ENCODE measurements at regions not wholly inside any gene's neighbourhood (a gene's known extent, or its start where the extent isn't known, plus 50 kb on each side); places are given as distances from the start of the nearest gene placed in this dataset.

GRCh38 chr7:138258197-138258559, 181.9 kb downstream of the AKR1D1 start:
- no peak for DNase-seq

- DNase-seq = no peak
These were observed 183.4 kb downstream of the AKR1D1 start for GRCh38 chr7:138259675-138260074.

- no peak for DNase-seq
These were observed 191.7 kb downstream of the AKR1D1 start for GRCh38 chr7:138267934-138268333.

GRCh38 chr7:138276891-138277290, 183.2 kb upstream of the TRIM24 start:
- DNase-seq = no peak

- no peak for DNase-seq
These were observed 181.5 kb upstream of the TRIM24 start for GRCh38 chr7:138278601-138279000.

GRCh38 chr7:138282997-138283396, 177.1 kb upstream of the TRIM24 start:
- no peak for DNase-seq

- no peak for DNase-seq
These were observed 174.9 kb upstream of the TRIM24 start for GRCh38 chr7:138285129-138285528.

- DNase-seq = no peak
These were observed 173.2 kb upstream of the TRIM24 start for GRCh38 chr7:138286846-138287245.

GRCh38 chr7:138287549-138287948, 172.5 kb upstream of the TRIM24 start:
- no peak for DNase-seq

- DNase-seq = no peak
These were observed 171.0 kb upstream of the TRIM24 start for GRCh38 chr7:138289082-138289481.

GRCh38 chr7:138289864-138290263, 170.2 kb upstream of the TRIM24 start:
- no peak for DNase-seq

- no peak for DNase-seq
These were observed 167.1 kb upstream of the TRIM24 start for GRCh38 chr7:138292951-138293350.

- DNase-seq = no peak
These were observed 164.9 kb upstream of the TRIM24 start for GRCh38 chr7:138295049-138295637.

- no peak for DNase-seq
These were observed 162.5 kb upstream of the TRIM24 start for GRCh38 chr7:138297526-138297925.

GRCh38 chr7:138299066-138299465, 161.0 kb upstream of the TRIM24 start:
- DNase-seq = no peak

GRCh38 chr7:138303230-138304070, 156.6 kb upstream of the TRIM24 start:
- no peak for DNase-seq

- no peak for DNase-seq
These were observed 156.1 kb upstream of the TRIM24 start for GRCh38 chr7:138304071-138304320.

- DNase-seq = no peak
These were observed 152.4 kb upstream of the TRIM24 start for GRCh38 chr7:138307633-138308032.

- DNase-seq = no peak
These were observed 151.9 kb upstream of the TRIM24 start for GRCh38 chr7:138308136-138308535.

- no peak for DNase-seq
These were observed 150.9 kb upstream of the TRIM24 start for GRCh38 chr7:138309186-138309585.

- DNase-seq = no peak
These were observed 146.3 kb upstream of the TRIM24 start for GRCh38 chr7:138313829-138314178.

- no peak for DNase-seq
These were observed 143.5 kb upstream of the TRIM24 start for GRCh38 chr7:138316421-138317043.

- no peak for DNase-seq
These were observed 142.9 kb upstream of the TRIM24 start for GRCh38 chr7:138317044-138317596.

- DNase-seq = no peak
These were observed 135.1 kb upstream of the TRIM24 start for GRCh38 chr7:138324941-138325340.

All from DMS153 (cell line).